SK-N-SH (cell line): ENCODE measurements at regions not wholly inside any gene's neighbourhood (a gene's known extent, or its start where the extent isn't known, plus 50 kb on each side); places are given as distances from the start of the nearest gene placed in this dataset.

ENCODE experiments used
- CTCF ChIA-PET: fragments of 300-600, 350-600 bp; formaldehyde crosslinking; extraction: SDS; loops from one replicate; lab custom pipeline; 2021; lab: Yijun Ruan, JAX
- POLR2A ChIA-PET: fragments of 350-600 bp; sonication (Branson Sonifier 250); formaldehyde crosslinking; extraction: SDS; loops from one replicate; lab custom pipeline; 2020; ENCODE audit warnings: antibody characterized with exemption, inconsistent platforms; lab: Yijun Ruan, JAX
- DNase-seq: peaks from one replicate; pipeline ENCODE4 v3.0.0; 2012
- H2AFZ ChIP-seq: fragments of 200-600 bp; sonication (generic); 2 replicates; pipeline ENCODE4 v1.8.1; 2016; ENCODE audit warnings: antibody characterized with exemption, mild to moderate bottlenecking, low read depth
- H3F3A ChIP-seq: fragments of 200-600 bp; sonication (generic); replicated peaks from 2 replicates; pipeline ENCODE3; 2016; ENCODE audit warnings: antibody characterized with exemption, mild to moderate bottlenecking; ENCODE audit not compliant: insufficient read depth
- H3K27ac ChIP-seq, 2 experiments: fragments of 200-500 bp in 1 of 2; fragments of 200-600 bp in 1 of 2; sonication (Bioruptor generic) in 1 of 2; sonication (generic), shearing (Covaris generic) in 1 of 2; 2 replicates each; pipeline versions ENCODE4 v1.5.1 to v1.6.1; 2014 to 2016; ENCODE audit warnings: low read depth in 2 of 2, inconsistent platforms in 1 of 2, low read length in 1 of 2, mild to moderate bottlenecking in 1 of 2, mixed read lengths in 1 of 2
- H3K27me3 ChIP-seq: fragments of 200-600 bp; sonication (generic), shearing (Covaris generic); 2 replicates; pipeline ENCODE4 v1.6.1; 2016; ENCODE audit warnings: mixed run types; ENCODE audit not compliant: insufficient read depth
- H3K36me3 ChIP-seq, 2 experiments: fragments of 200-500 bp in 1 of 2; fragments of 200-600 bp in 1 of 2; sonication (Bioruptor generic) in 1 of 2; sonication (generic) in 1 of 2; replicated peaks in 1 of 2; 2 replicates each; pipeline versions ENCODE3 to v1.5.1; 2014 to 2016; ENCODE audit warnings: low read length in 1 of 2, mild to moderate bottlenecking in 1 of 2; ENCODE audit not compliant: insufficient read depth in 2 of 2, control insufficient read depth in 1 of 2
- H3K4me1 ChIP-seq, 2 experiments: fragments of 200-500 bp in 1 of 2; fragments of 200-600 bp in 1 of 2; sonication (Bioruptor generic) in 1 of 2; sonication (generic), shearing (Covaris generic) in 1 of 2; 2 replicates each; pipeline versions ENCODE4 v1.5.1 to v1.6.1; 2014 to 2016; ENCODE audit warnings: low read depth in 1 of 2, low read length in 1 of 2, mixed run types in 1 of 2; ENCODE audit not compliant: insufficient read depth in 2 of 2, control insufficient read depth in 1 of 2
- H3K4me2 ChIP-seq: fragments of 200-600 bp; sonication (generic), shearing (Covaris generic); 2 replicates; pipeline ENCODE4 v1.6.1; 2017; ENCODE audit warnings: mixed run types
- H3K4me3 ChIP-seq, 2 experiments: fragments of 200-500 bp in 1 of 2; fragments of 200-600 bp in 1 of 2; sonication (Bioruptor generic) in 1 of 2; sonication (generic), shearing (Covaris generic) in 1 of 2; 2 replicates each; pipeline versions ENCODE4 v1.5.1 to v1.8.1; 2014 to 2016; ENCODE audit warnings: low read depth in 2 of 2, inconsistent platforms in 1 of 2, low read length in 1 of 2, mild to moderate bottlenecking in 1 of 2, mixed read lengths in 1 of 2, moderate library complexity in 1 of 2
- H3K79me2 ChIP-seq: fragments of 200-600 bp; sonication (generic); 2 replicates; pipeline ENCODE4 v1.8.1; 2017; ENCODE audit warnings: mild to moderate bottlenecking; ENCODE audit not compliant: insufficient read depth
- H3K9ac ChIP-seq: fragments of 200-600 bp; sonication (generic); 2 replicates; pipeline ENCODE4 v1.6.1; 2017; ENCODE audit warnings: mixed run types
- H3K9me2 ChIP-seq: fragments of 200-600 bp; sonication (generic); 2 replicates; pipeline ENCODE4 v1.6.1; 2017; ENCODE audit warnings: mixed run types
- H3K9me3 ChIP-seq: fragments of 200-600 bp; sonication (generic); 2 replicates; pipeline ENCODE4 v1.6.1; 2017; ENCODE audit warnings: mixed run types, mild to moderate bottlenecking, moderate library complexity
- H4K20me1 ChIP-seq: fragments of 200-600 bp; sonication (generic); 2 replicates; pipeline ENCODE4 v1.6.1; 2017; ENCODE audit warnings: mild to moderate bottlenecking, mixed run types; ENCODE audit not compliant: insufficient read depth
- CHD2 ChIP-seq: fragments of 150-350 bp; IDR thresholded peaks from 2 replicates; pipeline ENCODE4 v1.6.1; 2018; ENCODE audit warnings: low read length; ENCODE audit not compliant: partially characterized antibody
- EP300 ChIP-seq, 2 experiments: IDR thresholded peaks; 2 replicates each; pipeline versions ENCODE4 v1.4.0 to v1.6.1; 2012; ENCODE audit warnings: borderline replicate concordance in 1 of 2, low read depth in 1 of 2, low read length in 1 of 2
- FOXM1 ChIP-seq: IDR thresholded peaks from 2 replicates; pipeline ENCODE4 v1.4.0; 2012; ENCODE audit warnings: low read depth, mild to moderate bottlenecking
- GATA2 ChIP-seq: sonication (generic); formaldehyde crosslinking; IDR thresholded peaks from 2 replicates; pipeline ENCODE4 v1.5.0; 2020; ENCODE audit warnings: mild to moderate bottlenecking, missing genetic modification reagents
- NRF1 ChIP-seq: IDR thresholded peaks from 2 replicates; pipeline ENCODE4 v1.6.1; 2012; ENCODE audit warnings: low read depth, mild to moderate bottlenecking, low read length
- POLR2AphosphoS5 ChIP-seq: IDR thresholded peaks from 2 replicates; pipeline ENCODE4 v1.6.1; 2012; ENCODE audit warnings: low read depth, low read length
- RAD21 ChIP-seq: IDR thresholded peaks from 2 replicates; pipeline ENCODE4 v1.6.1; 2012; ENCODE audit warnings: mild to moderate bottlenecking, low read length
- RCOR1 ChIP-seq: fragments of 150-350 bp; IDR thresholded peaks from 2 replicates; pipeline ENCODE4 v1.6.1; 2017; ENCODE audit warnings: antibody characterized with exemption, low read length
- RXRA ChIP-seq: IDR thresholded peaks from 2 replicates; pipeline ENCODE4 v1.4.0; 2012; ENCODE audit warnings: low read depth, mild to moderate bottlenecking, borderline replicate concordance
- SIN3A ChIP-seq: IDR thresholded peaks from 2 replicates; pipeline ENCODE4 v1.6.1; 2012; ENCODE audit warnings: low read depth, mild to moderate bottlenecking, low read length, moderate library complexity, borderline replicate concordance
- SMC3 ChIP-seq: IDR thresholded peaks from 2 replicates; pipeline ENCODE4 v1.6.1; 2012; ENCODE audit warnings: low read depth, low read length, improper control_type of control experiment
- TEAD4 ChIP-seq: IDR thresholded peaks from 2 replicates; pipeline ENCODE4 v1.4.0; 2012; ENCODE audit warnings: mild to moderate bottlenecking, borderline replicate concordance; ENCODE audit not compliant: insufficient read depth
- WGBS: methylation state at CpG from one replicate; pipeline ENCODE4 v1.1.6; 2017; ENCODE audit warnings: low lambda C conversion rate; 5-methylcytosine and 5-hydroxymethylcytosine counted together
- TF ChIP-seq, protein P1 (sequence below): IDR thresholded peaks from 2 replicates; pipeline ENCODE4 v1.4.0; 2012; ENCODE audit warnings: low read depth
- TF ChIP-seq, protein P2 (sequence below): IDR thresholded peaks from 2 replicates; pipeline ENCODE4 v1.4.0; 2012; ENCODE audit warnings: low read depth, borderline replicate concordance
- TF ChIP-seq, protein P3 (sequence below): fragments of 150-350 bp; IDR thresholded peaks from 2 replicates; pipeline ENCODE4 v1.6.1; 2017; ENCODE audit warnings: antibody characterized with exemption, low read length, low read depth, borderline replicate concordance
- TF ChIP-seq, protein P4 (sequence below): IDR thresholded peaks from 2 replicates; pipeline ENCODE4 v1.6.1; 2012; ENCODE audit warnings: mild to moderate bottlenecking, low read depth, low read length, moderate library complexity

DNA sequence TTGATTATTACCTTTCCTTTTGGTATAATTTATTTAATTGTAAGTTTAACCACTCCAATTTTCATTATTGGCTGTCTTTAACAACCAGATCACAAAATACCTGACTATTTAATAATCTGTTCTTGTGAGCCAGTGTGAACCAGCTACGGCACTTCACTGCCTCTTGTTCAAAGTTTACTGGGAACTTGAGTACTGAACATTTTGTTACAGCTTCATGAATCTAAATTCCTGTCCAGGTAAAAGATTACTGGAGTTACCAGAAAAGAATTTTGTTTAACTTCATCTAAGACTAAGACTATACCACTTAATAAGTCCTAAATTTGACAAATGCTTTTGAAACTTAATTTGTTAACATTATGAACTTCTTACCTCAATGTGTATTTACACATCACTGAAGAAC lies 178.3 kb downstream of the FBXO8 start:
- WGBS, result 79% methylated on average over 1 of the region's 1 CpG
- no peaks in the 10 kb centered on the region for H3K9me2 ChIP-seq
- H2AFZ ChIP-seq, result no peak overlapping the region
- CTCF ChIA-PET, result interaction anchor here (2.2 kb wide), 1 partner anchor 12 kb away, joined by 6 read pairs; no protein-coding TSS in a partner anchor
- H3K27me3 ChIP-seq, result no peaks in the 10 kb centered on the region; the same call in 1 of the 2 replicates
- no peak overlapping the region; a peak in 1 of 4 replicates for H3K27ac ChIP-seq
- DNase-seq, result no peak
- no peaks in the 10 kb centered on the region for H3K79me2 ChIP-seq
- TF ChIP-seq POLR2AphosphoS5 (no peak), SMC3 (no peak), EP300 (IDR thresholded peaks at IDR 0.05; ENCODE audit: borderline replicate concordance in 1 of 2, low read depth in 1 of 2, low read length in 1 of 2) (no peak), RCOR1 (no peak), FOXM1 (no peak), TEAD4 (no peak), CHD2 (no peak), SIN3A (no peak), GATA2 (no peak), RAD21 (no peak), RXRA (no peak), NRF1 (no peak)
- TF ChIP-seq, protein P1, sequence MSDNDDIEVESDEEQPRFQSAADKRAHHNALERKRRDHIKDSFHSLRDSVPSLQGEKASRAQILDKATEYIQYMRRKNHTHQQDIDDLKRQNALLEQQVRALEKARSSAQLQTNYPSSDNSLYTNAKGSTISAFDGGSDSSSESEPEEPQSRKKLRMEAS, result no peak
- TF ChIP-seq, protein P2, sequence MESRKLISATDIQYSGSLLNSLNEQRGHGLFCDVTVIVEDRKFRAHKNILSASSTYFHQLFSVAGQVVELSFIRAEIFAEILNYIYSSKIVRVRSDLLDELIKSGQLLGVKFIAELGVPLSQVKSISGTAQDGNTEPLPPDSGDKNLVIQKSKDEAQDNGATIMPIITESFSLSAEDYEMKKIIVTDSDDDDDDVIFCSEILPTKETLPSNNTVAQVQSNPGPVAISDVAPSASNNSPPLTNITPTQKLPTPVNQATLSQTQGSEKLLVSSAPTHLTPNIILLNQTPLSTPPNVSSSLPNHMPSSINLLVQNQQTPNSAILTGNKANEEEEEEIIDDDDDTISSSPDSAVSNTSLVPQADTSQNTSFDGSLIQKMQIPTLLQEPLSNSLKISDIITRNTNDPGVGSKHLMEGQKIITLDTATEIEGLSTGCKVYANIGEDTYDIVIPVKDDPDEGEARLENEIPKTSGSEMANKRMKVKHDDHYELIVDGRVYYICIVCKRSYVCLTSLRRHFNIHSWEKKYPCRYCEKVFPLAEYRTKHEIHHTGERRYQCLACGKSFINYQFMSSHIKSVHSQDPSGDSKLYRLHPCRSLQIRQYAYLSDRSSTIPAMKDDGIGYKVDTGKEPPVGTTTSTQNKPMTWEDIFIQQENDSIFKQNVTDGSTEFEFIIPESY, result no peak
- TF ChIP-seq, protein P3, sequence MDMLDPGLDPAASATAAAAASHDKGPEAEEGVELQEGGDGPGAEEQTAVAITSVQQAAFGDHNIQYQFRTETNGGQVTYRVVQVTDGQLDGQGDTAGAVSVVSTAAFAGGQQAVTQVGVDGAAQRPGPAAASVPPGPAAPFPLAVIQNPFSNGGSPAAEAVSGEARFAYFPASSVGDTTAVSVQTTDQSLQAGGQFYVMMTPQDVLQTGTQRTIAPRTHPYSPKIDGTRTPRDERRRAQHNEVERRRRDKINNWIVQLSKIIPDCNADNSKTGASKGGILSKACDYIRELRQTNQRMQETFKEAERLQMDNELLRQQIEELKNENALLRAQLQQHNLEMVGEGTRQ, result no peak
- TF ChIP-seq, protein P4, sequence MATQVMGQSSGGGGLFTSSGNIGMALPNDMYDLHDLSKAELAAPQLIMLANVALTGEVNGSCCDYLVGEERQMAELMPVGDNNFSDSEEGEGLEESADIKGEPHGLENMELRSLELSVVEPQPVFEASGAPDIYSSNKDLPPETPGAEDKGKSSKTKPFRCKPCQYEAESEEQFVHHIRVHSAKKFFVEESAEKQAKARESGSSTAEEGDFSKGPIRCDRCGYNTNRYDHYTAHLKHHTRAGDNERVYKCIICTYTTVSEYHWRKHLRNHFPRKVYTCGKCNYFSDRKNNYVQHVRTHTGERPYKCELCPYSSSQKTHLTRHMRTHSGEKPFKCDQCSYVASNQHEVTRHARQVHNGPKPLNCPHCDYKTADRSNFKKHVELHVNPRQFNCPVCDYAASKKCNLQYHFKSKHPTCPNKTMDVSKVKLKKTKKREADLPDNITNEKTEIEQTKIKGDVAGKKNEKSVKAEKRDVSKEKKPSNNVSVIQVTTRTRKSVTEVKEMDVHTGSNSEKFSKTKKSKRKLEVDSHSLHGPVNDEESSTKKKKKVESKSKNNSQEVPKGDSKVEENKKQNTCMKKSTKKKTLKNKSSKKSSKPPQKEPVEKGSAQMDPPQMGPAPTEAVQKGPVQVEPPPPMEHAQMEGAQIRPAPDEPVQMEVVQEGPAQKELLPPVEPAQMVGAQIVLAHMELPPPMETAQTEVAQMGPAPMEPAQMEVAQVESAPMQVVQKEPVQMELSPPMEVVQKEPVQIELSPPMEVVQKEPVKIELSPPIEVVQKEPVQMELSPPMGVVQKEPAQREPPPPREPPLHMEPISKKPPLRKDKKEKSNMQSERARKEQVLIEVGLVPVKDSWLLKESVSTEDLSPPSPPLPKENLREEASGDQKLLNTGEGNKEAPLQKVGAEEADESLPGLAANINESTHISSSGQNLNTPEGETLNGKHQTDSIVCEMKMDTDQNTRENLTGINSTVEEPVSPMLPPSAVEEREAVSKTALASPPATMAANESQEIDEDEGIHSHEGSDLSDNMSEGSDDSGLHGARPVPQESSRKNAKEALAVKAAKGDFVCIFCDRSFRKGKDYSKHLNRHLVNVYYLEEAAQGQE, result no peak
- H3K36me3 ChIP-seq, result peaks cover 0 to 2% of the 10 kb centered on the region in 2 experiments
- POLR2A ChIA-PET, result interaction anchor here (0.6 to 1.0 kb wide), 2 partner anchors 9 kb away, joined by 3 read pairs; no protein-coding TSS in a partner anchor
- no peak overlapping the region for H3K9ac ChIP-seq
- no peaks in the 10 kb centered on the region for H3F3A ChIP-seq
- no peak overlapping the region for H3K4me2 ChIP-seq
- H3K4me1 ChIP-seq, result peaks cover 0 to 4% of the 10 kb centered on the region in 2 experiments; a peak in 2 of 4 replicates
- H3K4me3 ChIP-seq, result no peak overlapping the region
- no peaks in the 10 kb centered on the region for H4K20me1 ChIP-seq
- H3K9me3 ChIP-seq, result no peaks in the 10 kb centered on the region
